Ovary (tissue), 3 donors: ENCODE measurements at regions not wholly inside any gene's neighbourhood (a gene's known extent, or its start where the extent isn't known, plus 50 kb on each side); places are given as distances from the start of the nearest gene placed in this dataset.

Experiments
- CTCF ChIP-seq, 3 donors: fragments of 450-650 bp in 2 of 3; fragments of 200-600 bp in 1 of 3; IDR thresholded peaks; one replicate each; pipeline versions ENCODE4 v1.5.1 to v1.8.0; 2016 to 2022; ENCODE audit warnings: antibody characterized with exemption in 3 of 3, mild to moderate bottlenecking in 1 of 3
- EP300 ChIP-seq: sonication (generic); formaldehyde crosslinking; IDR thresholded peaks from one replicate; pipeline ENCODE4 v1.6.1; 2017; ENCODE audit warnings: antibody characterized with exemption
- POLR2A ChIP-seq: fragments of 450-650 bp; IDR thresholded peaks from one replicate; pipeline ENCODE4 v1.6.1; 2017; ENCODE audit warnings: antibody characterized with exemption, mild to moderate bottlenecking, moderate library complexity
- donor health status: DM: no; HTN: no; CAD: no.

- TF ChIP-seq CTCF (IDR thresholded peaks at IDR 0.05) (no peak), POLR2A (no peak), EP300 (no peak)
Observed at GRCh38 chr4:96164814-96165351, 325.0 kb downstream of the PDHA2 start.
